ENCODE measurements at regions not wholly inside any gene's neighbourhood (a gene's known extent, or its start where the extent isn't known, plus 50 kb on each side); places are given as distances from the start of the nearest gene placed in this dataset.

DNA sequence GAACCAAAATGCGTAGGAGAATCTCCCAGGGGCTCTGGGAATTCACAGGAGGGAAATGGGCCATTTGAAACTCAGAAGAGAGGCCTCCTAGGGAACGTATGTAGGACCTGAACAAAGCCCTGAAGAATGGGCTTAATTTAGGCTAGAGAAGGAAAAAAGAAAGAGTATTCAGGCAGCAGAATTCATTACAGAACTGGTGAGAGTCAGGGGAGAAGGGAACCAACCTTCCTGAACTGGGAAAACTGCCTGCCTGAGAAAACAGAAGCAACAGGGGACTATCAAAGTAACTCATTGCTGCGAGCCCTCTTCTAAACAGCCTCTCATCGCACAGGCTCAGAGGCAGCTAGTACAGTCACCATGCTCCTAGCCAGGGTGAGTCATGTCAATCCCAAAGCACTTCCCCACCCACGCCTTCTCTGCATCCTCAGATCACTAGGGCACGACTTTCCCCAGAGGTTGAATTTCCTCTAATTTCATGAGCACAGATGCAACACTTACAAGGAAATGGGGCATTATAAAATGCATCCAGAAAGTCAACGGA is 98.1 kb downstream of the ADSS2 start:
- DNase-seq = no peak

GRCh38 chr1:244354810-244355278 is 96.9 kb downstream of the ADSS2 start:
- no peak for DNase-seq

DNA sequence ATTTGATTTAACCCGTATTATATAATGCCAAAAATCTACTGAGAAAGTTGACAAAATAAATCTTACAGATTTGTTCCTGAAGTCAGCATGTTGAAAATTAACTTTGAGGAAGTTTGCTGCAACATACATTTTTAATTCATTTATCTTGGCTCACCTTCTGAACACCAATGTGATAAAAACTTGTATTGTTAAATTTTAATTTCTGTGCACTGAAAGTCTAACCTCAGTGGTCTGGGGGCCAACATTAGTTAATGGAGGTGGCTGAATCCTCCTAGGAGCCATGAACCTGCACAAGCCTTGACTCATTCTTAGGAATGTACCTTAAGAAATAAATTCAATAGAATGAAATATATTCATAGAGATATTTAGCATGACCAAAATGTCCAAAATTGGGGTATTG is 95.3 kb downstream of the ADSS2 start:
- no peak for DNase-seq
